NCI-H82 treated with DMSO at 0.1 percent for 48 hours (cell line): ENCODE measurements at regions not wholly inside any gene's neighbourhood (a gene's known extent, or its start where the extent isn't known, plus 50 kb on each side); places are given as distances from the start of the nearest gene placed in this dataset.

ENCODE experiments used
- DNase-seq: peaks from one replicate; lab custom pipeline; 2025; ENCODE audit not compliant: unreplicated experiment; lab: John Stamatoyannopoulos, UW

DNA sequence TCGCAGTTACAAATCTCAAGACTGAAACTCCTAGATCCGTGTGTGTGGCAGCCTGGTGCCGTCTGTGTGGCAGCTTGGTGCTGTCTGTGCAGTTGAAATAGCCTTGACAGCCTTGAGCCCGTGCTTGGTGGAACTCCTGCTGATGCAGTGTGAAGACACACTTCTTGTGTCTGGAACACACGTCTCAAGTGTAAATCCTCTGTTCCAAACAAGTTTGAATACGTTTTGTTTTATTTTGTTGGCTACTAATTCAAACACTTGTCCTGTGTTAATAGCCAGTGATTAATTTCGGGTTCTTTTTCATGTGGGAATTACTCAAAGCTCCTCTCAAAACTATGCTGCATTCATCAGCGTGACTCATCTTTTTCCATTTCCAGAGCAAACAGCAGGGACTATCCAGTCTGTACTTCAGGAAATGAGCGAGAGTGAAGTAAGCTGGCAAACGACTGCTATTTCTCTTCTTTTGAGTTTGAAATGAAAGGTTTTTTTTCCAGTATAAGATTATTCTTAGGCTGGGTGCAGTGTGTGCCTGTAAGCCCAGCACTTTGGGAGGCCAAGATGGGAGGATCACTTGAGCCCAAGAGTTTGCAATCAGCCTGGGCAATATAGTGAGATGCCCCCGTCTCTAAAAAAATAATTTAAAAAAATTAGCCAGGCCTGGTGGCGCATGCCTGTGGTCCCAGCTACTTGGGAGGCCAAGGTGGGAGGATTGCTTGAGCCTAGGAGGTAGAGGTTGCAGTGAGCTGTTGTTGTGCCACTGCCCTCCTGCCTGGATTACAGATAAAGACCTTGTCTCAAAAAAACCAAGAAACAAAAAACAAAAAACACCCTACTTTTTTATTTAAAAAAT, 152.9 kb downstream of the SPP2 start:
- DNase-seq, result no peak

DNA sequence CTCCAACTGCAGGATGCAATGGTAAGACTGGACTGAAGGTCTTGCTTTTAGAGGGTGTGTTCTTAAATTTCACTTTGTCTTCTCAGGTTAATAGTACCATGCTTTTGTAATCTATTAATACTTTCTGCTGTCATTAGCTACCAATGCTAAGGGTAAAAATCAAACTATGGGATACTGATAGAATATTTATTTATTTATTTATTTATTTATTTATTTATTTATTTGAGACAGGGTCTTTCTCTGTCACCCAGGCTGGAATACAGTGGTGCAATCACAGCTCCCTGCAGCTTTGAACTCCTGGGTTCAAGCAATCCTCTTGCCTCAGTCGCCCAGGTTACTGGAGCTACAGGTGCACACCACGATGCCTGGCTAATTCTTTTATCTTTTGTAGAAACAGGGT, 152.1 kb downstream of the SPP2 start:
- no peak for DNase-seq

DNA sequence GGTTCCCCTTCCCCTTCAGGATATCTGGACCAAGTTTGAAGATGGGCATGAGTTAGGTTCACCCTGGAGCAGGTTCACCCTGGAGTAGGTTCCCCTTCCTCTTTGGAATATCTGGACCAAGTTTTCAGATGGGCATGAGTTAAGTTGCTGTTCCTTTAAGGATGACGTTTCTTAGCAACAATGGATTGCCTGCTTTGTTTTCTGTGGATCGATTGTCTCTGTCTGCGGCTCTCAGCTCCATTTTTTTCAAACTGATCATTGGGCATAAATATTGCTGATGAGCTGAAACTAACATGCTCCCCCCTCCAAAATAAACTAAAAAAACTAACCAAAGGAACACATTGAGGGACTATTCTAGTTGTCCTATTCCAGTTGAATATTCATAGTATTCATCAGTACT, 149.5 kb downstream of the SPP2 start:
- no peak for DNase-seq

DNA sequence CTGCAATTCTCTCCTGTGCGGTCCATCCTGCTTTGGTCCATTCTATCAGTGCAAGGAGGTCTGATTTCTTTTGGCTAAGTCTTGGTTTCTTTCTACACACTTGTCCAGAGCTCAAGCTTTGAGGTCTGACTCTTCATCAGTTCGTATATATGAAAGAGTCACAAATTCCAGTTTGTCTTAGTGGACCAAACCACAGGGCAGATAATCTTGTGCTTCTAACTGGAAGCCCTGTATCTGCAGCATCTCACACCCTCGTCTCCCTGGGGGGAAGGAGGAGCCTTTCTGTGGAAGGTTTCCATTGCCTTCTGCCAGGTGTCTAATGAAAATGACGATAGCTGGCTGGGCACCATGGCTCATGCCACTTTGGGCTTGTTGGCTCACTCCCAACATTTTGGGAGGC, 148.5 kb downstream of the SPP2 start:
- no peak for DNase-seq

DNA sequence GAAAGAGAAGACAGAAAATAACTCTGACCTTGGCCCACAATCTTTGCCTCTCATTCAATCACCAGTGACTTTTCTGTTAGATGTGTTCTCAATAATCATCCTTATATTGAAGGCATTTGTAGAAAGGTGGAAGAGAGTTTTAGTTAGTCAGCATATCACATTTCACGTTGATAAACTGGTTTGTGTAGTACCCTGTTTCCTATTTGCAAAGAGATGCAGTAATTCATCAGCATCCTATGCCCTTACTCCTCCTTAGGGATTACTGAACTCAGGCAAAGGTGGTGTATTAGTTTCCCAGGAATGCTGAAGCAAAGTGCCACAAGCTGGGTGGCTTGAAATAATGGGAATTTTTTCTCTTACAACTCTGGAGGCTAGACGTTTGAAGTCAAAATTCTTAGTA, 145.0 kb downstream of the SPP2 start:
- DNase-seq, result no peak

DNA sequence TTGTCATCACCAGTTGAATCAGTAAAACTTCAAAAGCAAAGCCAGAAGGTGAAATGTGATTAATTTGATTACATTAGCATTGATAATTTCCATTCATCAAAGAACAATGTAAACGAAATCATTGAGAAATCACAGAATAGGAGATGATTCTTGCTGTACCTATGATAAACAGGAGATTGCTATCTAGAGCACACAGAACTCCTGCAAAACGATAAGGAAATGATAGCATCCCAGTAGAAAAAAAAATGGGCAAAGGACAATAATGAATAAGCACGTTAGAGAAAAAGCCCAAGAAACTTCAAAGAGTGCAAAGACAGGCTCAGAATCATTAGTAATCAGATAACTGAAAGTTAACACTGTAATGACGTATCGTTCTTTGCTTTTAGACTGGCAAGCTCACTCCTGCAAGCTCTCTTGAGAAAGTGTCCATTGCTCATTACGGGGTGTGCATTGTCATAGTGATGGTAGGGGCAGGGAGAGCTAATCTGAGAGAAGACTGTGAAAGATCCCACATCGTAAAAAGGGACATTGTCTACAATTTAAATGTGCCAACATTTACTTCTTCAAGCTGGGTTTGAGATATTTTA, 143.6 kb downstream of the SPP2 start:
- DNase-seq, result no peak

DNA sequence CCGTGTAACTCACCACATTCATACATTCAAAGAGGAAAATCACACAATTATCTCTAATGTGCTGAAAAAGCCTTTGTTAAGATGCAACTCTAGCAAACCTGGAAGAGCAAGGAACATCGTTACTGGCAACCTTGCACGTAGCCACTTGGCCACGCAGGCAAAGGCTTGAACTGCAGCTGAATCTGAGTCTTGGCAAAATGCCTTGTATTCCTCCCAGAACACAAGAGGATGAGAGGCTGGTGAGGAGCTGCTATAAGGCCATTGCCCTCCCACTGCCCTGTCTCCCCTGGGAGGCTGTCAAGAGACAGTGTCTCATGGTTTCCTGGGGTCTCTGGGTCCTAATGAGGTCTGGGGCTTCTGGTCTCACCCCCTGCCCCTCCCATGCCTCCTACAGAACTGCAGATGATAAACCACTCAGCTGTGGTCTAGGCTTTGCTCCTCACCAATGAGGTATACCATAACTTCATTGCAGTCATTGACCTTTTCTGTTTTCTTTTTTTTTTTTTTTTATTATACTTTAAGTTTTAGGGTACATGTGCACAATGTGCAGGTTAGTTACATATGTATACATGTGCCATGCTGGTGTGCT, 141.4 kb downstream of the SPP2 start:
- DNase-seq, result no peak

DNA sequence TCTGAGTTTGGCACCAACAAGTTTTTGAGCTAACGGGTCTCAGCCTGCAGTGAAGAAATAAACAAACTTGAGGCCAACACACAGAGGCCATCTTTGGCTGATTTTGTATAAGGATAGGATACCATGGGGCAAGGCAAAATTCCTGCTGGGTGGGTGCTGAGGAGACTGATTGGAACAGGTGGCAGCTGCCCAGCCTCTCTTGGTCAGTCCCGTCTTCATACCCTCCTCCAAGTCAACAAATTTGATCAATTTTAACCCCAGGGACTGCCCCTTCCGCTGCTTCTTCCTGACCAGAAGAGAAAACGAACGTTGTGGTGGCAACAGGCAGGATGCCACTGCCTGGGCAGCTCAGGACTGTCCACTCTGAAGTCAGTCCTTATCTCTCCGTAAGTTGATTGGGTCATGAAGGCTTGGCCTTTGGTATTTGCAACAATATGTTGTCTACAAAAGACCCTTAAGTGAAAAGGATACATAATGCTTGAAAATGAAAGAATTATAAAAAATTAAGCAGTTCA, 139.3 kb downstream of the SPP2 start:
- DNase-seq, result no peak

DNA sequence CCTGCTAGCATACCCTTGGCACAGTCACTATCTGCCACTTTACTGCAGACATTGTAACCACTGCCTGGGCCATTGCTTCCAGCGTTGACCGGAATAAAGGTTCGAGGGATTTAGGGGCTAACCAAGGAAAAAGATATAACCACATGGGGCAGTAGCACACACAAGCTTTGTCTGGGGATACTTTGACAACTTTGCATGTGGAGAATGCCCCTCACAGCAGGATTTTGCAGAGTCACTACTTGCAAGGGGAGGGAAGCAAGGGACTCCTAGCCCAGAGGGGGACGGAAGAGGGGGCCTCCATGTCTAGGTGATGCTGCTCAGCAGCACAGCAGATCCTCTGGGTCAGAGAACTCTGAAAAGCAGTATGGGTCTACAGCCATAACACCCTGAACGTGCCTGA, 138.7 kb downstream of the SPP2 start:
- no peak for DNase-seq

DNA sequence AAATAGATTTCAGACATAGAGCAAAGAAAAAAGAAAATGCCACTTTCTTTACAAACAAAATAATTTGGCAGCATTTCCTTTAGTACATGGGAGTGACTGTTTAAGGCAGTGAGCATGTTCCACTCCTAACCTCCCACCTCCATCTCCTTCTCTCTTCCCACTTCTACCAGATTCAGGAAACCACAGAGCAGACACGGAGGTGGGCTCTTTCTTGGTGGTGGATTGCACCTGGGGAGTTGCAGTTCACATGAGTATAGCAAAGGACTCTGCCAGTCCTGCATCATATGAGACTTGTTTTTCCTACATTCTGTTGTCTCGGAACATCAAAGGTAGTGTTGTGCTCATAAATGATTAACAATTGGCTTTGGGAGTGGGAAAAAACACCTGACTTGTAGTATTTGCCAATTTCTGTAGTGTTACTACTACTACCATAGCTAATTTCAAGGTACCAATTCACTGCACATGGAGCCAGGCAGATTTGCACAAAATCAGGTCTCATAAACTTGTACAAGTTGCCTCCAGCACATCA, 137.2 kb downstream of the SPP2 start:
- DNase-seq, result no peak

DNA sequence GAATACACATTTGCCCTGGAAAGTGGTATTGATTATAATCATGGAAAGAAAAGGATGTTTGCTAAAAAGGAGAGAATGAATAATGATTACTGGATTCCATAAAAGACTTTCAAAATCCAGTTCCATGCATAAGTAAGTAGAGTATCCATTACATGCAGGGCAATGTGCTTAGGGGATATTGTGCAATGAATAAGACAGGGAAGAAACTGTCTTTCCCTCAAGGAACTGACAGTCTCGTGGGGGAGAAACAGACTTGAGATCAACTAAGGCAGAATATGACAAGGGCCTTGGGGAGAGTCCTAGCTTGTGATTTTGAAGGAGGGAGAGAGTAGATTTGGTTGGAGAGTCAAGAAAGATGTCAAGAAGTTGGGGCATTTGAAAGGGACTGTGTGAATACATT, 130.6 kb downstream of the SPP2 start:
- DNase-seq, result no peak

DNA sequence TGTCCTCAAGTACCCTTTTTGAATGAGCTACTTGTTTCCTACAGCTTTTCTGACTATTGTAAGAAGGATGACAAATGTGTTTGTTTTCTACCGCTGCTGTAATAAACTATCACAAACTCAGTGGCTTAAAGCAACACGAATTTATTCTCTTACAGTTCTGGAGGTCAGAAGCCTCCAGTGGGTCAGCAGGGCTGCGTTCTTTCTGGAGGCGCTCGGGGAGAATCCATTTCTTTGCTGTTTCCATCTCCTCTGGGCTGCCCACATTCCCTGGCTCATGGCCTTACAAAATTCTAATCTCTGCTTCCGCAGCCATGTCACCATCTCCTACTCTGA, 128.5 kb downstream of the SPP2 start:
- no peak for DNase-seq

DNA sequence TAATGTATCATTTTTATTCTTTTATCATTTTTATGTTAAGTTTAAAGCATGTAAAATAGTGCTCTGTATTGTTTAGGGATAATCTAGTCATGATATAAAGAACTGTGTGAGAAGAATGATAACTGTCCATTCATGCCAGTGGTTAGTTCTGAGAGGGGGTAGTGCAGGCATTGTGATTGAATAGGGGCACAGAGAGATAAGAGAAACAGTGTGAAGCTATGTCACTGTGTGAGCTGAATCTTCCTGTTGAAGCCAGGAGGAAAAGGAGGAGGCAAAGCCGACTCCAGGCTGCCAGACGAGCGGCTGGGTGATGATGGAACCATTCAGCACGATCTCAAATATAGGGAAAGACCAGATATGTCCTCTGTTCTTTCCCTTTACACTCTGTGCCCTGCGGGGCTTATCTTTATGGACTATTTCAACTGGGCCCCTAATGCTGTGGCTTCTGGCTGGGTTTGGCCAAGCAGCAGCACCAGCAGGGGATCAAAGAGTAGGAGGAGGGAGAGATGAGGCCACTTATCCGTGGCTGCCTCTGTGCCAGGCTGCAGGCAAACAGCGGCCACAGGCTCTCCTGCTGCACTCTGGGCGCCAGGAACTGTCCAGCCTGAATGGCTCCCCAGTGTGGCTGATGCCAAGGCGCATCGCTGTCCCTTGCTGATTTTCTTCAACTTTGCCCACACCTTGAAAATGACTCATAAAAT, 128.0 kb downstream of the SPP2 start:
- DNase-seq, result no peak

DNA sequence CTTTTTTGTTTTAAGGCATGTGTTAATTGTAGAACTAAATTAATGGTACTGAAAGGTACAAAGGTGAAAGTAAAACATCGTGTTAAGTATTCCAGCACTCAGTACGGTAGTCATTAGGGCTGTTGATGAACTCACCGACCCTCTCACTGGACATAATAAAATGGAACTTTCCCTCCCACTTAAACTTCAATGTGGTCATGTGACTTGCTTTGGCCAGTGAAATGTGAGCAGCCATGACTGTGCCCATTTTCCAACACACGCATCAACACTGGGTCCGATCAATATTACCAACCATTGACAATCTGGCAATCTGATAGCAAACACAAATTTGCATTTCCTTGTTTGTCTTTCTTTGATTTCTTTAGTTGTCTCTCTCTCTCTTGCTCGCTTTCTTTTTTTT, 125.1 kb downstream of the SPP2 start:
- no peak for DNase-seq

DNA sequence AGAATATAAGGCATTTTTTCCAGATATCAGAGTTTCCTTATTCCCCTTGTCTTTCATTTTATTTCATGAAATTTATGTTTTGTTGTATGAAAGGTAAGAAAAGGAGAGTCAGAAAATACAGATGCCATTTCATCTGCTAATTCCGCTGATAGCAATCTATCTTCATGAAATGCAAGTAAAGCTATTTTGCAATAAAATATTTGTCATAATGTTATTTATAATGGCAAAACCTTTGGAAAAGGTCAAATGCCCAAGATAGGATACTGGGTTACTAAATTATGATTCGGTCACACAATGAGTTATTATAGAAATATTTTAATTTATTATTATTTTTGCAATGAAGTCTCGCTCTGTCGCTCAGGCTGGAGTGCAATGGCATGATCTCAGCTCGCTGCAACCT, 124.2 kb downstream of the SPP2 start:
- no peak for DNase-seq

DNA sequence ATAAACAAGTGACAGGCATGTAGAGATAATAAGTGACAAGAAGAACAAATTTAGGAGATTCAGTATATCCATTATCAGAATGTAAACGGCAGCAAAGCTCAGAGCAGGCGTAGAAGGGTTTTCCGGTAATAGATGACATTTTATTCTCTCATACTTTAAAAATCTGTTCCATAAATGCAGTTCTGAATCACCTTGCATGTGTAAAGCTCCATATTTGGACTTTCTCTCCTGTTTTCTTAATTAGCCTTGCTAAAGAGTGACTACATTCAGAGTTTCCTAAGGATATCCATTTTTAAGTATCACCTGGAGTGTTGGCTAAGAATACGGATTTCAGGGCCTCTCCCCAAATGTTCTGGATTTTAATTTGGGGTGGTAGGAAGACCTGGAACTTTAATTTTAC, 122.0 kb downstream of the SPP2 start:
- DNase-seq, result no peak

DNA sequence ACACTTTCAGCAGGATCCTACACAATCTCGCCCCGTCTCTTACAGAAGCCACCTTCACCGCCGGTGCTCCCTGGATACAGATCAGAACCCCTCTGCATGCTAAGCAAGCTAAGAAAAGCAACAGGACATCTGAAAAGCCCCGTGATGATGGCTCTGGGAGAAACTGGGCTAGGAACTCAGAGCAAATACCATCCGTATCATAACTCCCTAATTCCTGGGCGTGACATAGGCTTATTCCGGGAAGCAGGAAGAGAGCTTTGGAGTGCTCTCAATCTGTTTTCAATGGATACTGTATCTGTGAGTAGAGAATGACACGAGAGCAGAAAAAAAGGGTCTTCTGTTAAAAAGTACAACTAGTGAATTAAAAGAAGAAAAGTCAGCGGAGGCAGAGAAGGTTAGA, 121.6 kb downstream of the SPP2 start:
- peak; percentile 26 for DNase-seq

DNA sequence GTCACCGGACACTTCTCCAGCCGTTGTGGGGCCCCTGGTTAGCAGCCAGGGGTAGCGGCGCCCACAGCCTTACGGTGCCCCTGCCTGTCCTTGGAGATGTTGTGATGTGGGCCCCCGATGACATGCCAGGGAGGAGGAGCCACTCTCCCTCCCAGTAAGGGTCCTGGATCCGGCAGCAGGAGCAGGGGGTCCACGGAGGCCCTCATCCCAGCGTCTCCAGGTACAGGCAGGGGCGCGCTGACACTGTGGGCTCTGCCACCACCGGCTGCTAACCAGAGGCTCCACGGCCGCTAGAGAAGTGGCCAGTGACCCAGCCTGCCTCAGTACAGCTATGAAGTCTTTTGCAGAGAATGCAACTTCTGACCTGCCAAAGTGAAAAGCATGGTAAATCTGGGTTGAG, 121.2 kb downstream of the SPP2 start:
- no peak for DNase-seq

DNA sequence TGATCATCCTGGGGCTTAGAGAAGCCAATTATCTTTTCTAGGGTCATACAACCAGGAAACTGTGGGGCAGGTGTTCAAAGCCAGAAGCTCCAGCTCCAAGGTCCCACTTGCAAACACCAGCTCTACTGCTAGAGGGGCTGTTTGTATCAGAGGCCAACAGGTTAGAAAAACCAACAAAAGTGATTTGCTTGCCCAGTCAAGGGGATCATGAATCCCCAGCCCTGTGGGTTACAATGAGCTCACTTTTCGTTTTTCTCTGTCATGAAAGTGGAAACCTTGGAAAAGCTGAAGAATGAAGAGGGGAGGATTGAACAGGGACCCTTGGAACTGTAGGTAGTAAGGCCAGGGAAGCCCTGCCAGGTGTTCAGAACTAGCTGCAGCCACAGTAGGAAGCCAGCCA, 119.2 kb downstream of the SPP2 start:
- DNase-seq, result no peak

DNA sequence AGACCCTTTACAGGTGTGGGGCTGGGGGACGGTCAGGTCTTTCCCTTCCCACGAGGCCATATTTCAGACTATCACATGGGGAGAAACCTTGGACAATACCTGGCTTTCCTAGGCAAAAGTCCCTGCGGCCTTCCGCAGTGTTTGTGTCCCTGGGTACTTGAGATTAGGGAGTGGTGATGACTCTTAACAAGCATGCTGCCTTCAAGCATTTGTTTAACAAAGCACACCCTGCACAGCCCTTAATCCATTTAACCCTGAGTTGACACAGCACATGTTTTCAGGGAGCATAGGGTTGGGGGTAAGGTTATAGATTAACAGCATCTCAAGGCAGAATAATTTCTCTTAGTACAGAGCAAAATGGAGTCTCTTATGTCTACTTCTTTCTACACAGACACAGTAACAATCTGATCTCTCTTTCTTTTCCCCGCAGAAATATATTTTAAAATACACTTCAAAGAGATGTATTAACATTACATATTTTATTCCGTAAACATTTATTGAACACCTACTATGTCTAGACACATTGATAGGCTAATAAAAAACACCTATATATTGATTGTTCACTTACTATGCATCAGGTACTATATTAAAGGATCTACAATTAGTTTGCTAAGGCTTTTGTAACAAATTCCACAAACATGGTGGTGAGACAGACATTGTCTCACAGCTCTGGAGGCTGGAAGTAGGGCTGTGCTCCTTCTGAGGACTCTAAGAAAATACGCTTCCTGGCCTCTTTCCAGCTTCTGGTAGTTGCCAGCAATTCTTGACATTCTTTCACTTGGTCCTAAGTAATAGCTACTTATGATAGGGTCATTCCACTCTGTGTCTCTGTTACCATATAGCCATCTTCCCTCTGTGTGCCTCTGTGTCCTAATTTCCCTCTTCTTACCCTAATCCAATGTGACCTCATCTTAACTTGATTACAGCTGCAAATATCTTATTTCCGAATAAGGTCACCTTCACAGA, 118.4 kb downstream of the SPP2 start:
- DNase-seq, result peak; percentile 37
